HepG2 (cell line): ENCODE measurements at regions not wholly inside any gene's neighbourhood (a gene's known extent, or its start where the extent isn't known, plus 50 kb on each side); places are given as distances from the start of the nearest gene placed in this dataset.
A peak's percentile ranks its signal among the peaks of the same experiment; 100 is the strongest.

Experiments
- ATAC-seq: fragments of 200-7000 bp; cut with Tn5 transposase; 3 replicates; pipeline ENCODE4 v1.9.1; 2020; ENCODE audit warnings: mild to moderate bottlenecking, moderate library complexity
- BruUV-seq: library from RNA; stranded (reverse); fragments of 400-500 nt; replicated peaks from 2 replicates; lab custom pipeline; 2021; lab: Mats Ljungman, UMichigan
- CTCF ChIA-PET: fragments of 300-600 bp; formaldehyde crosslinking; extraction: SDS; loops from one replicate; lab custom pipeline; 2021; ENCODE audit warnings: low total read pairs, inconsistent platforms, low intra/inter-chr PET ratio; lab: Yijun Ruan, JAX
- POLR2A ChIA-PET: fragments of 350-600 bp; sonication (Branson Sonifier 250); formaldehyde crosslinking; loops from one replicate; lab custom pipeline; 2020; ENCODE audit warnings: antibody characterized with exemption, inconsistent platforms; lab: Yijun Ruan, JAX
- DNase-seq: peaks from one replicate; pipeline ENCODE4 v3.0.0-alpha.2; 2015; ENCODE audit warnings: low spot score
- FAIRE-seq: peaks from 3 replicates; lab custom pipeline; 2011; peaks lifted over from hg19 to GRCh38; lab: Jason Lieb, UNC
- H2AFZ ChIP-seq: one replicate; pipeline ENCODE4 v1.6.1; 2011; ENCODE audit warnings: low read length, inconsistent platforms
- H3K27ac ChIP-seq: fragments of 300-600 bp; 3 replicates; pipeline ENCODE4 v1.8.0; 2011; ENCODE audit warnings: mixed run types, mild to moderate bottlenecking, mixed read lengths, low read length, inconsistent platforms; ENCODE audit not compliant: insufficient read depth; ENCODE audit errors: extremely low read length
- H3K27me3 ChIP-seq, 2 experiments: fragments of 200-600 bp in 1 of 2; 2 replicates in 1 of 2; 3 replicates in 1 of 2; pipeline versions ENCODE4 v1.6.0 to v1.8.0; 2011; ENCODE audit warnings: low read length in 2 of 2, mild to moderate bottlenecking in 2 of 2, moderate library complexity in 2 of 2, inconsistent platforms in 1 of 2; ENCODE audit not compliant: insufficient read depth in 2 of 2, control insufficient read depth in 1 of 2
- H3K36me3 ChIP-seq, 2 experiments: fragments of 200-600 bp in 1 of 2; replicated peaks in 1 of 2; 2 replicates in 1 of 2; 3 replicates in 1 of 2; pipeline versions ENCODE4 v1.5.1 to v1.8.0; 2011; ENCODE audit warnings: low read length in 2 of 2, inconsistent platforms in 1 of 2; ENCODE audit not compliant: insufficient read depth in 2 of 2, control insufficient read depth in 1 of 2
- H3K4me1 ChIP-seq: 2 replicates; pipeline ENCODE4 v1.5.1; 2012; ENCODE audit warnings: low read length, inconsistent platforms; ENCODE audit not compliant: insufficient read depth
- H3K4me2 ChIP-seq: 2 replicates; pipeline ENCODE4 v1.6.0; 2011; ENCODE audit warnings: low read depth, low read length, inconsistent platforms
- H3K4me3 ChIP-seq, 3 experiments: fragments of 200-600 bp in 1 of 3; sonication (generic), shearing (Covaris generic) in 1 of 3; replicated peaks in 1 of 3; 2 replicates each; pipeline ENCODE4 v1.5.1; 2011 to 2016; ENCODE audit warnings: low read length in 3 of 3, inconsistent platforms in 2 of 3, low read depth in 2 of 3, mild to moderate bottlenecking in 2 of 3, control low read depth in 1 of 3, mixed read lengths in 1 of 3; ENCODE audit not compliant: insufficient read depth in 1 of 3
- H3K79me2 ChIP-seq: one replicate; pipeline ENCODE4 v1.6.1; 2011; ENCODE audit warnings: low read length, inconsistent platforms; ENCODE audit not compliant: insufficient read depth
- H3K9ac ChIP-seq: 2 replicates; pipeline ENCODE4 v1.6.0; 2011; ENCODE audit warnings: mild to moderate bottlenecking, low read depth, low read length, inconsistent platforms; ENCODE audit not compliant: insufficient read depth
- H3K9me3 ChIP-seq: 2 replicates; pipeline ENCODE4 v1.5.1; 2012; ENCODE audit warnings: mild to moderate bottlenecking, low read length
- H4K20me1 ChIP-seq: 2 replicates; pipeline ENCODE4 v1.6.0; 2011; ENCODE audit warnings: inconsistent platforms, mild to moderate bottlenecking, low read length, moderate library complexity; ENCODE audit not compliant: insufficient read depth
- CEBPB ChIP-seq: IDR thresholded peaks from 2 replicates; pipeline ENCODE4 v1.6.1; 2011; ENCODE audit warnings: low read depth, low read length, improper control_type of control experiment, borderline replicate concordance
- MED13 ChIP-seq: sonication (generic); formaldehyde crosslinking; IDR thresholded peaks from 2 replicates; pipeline ENCODE4 v1.5.0; 2020; ENCODE audit warnings: missing genetic modification reagents
- PHF8 ChIP-seq: sonication (generic); formaldehyde crosslinking; IDR thresholded peaks from 2 replicates; pipeline ENCODE4 v1.5.0; 2020; ENCODE audit warnings: missing genetic modification reagents
- POLR2AphosphoS2 ChIP-seq: IDR thresholded peaks from 2 replicates; pipeline ENCODE4 v1.6.1; 2011; ENCODE audit warnings: low read depth, low read length, improper control_type of control experiment
- PRPF4 ChIP-seq: fragments of 200-400 bp; formaldehyde crosslinking; IDR thresholded peaks from 2 replicates; pipeline ENCODE4 v1.6.1; 2016; ENCODE audit warnings: low read length, low read depth; ENCODE audit not compliant: poor library complexity, severe bottlenecking
- ZNF280D ChIP-seq: sonication (generic); formaldehyde crosslinking; IDR thresholded peaks from 2 replicates; pipeline ENCODE4 v1.5.1; 2020; ENCODE audit warnings: mild to moderate bottlenecking, missing genetic modification reagents
- ZNF33B ChIP-seq: sonication (generic); formaldehyde crosslinking; IDR thresholded peaks from 2 replicates; pipeline ENCODE4 v1.5.1; 2020; ENCODE audit warnings: mild to moderate bottlenecking, missing genetic modification reagents
- ZNF780A ChIP-seq: sonication (generic); formaldehyde crosslinking; IDR thresholded peaks from 2 replicates; pipeline ENCODE4 v1.8.0; 2022; ENCODE audit warnings: mild to moderate bottlenecking, missing genetic modification reagents, moderate library complexity
- WGBS: methylation state at CpG from one replicate; pipeline ENCODE4 v1.1.6; 2017; ENCODE audit warnings: low lambda C conversion rate; 5-methylcytosine and 5-hydroxymethylcytosine counted together
- in situ Hi-C: cut with HindIII; loops from 2 replicates; pipeline ENCODE4 v1.10.0; 2017; ENCODE audit warnings: low pct_unique_long_range_greater_than_20kb; ENCODE audit not compliant: extremely low pct_ligation_motif_present
- intact Hi-C: fragments of 100-400 bp; cut with micrococcal nuclease; formaldehyde crosslinking; loops from one replicate; pipeline ENCODE4 v1.10.0; 2022; ENCODE audit not compliant: unreplicated experiment

- FAIRE-seq (no peak), ATAC-seq (no peak), DNase-seq (no peak)
- Histone ChIP-seq H3K79me2 (no peaks in the 10 kb centered on the region), H3K9ac (no peak overlapping the region), H4K20me1 (no peaks in the 10 kb centered on the region), H3K9me3 (no peaks in the 10 kb centered on the region), H3K4me3 (no peak overlapping the region), H3K27me3 (peaks cover 0 to 2% of the 10 kb centered on the region in 2 experiments; a peak in 2 of 5 replicates), H3K27ac (no peak overlapping the region), H3K4me1 (no peaks in the 10 kb centered on the region), H2AFZ (no peak overlapping the region), H3K4me2 (no peak overlapping the region), H3K36me3 (no peaks in the 10 kb centered on the region)
- intact Hi-C loops (no loop called here), in situ Hi-C loops (no loop called here)
- BruUV-seq = no TSS peak
- CTCF ChIA-PET = no interaction called here
- POLR2A ChIA-PET = no interaction called here
- TF ChIP-seq PHF8 (CRISPR knock-in tag) (no peak), ZNF780A (CRISPR knock-in tag) (no peak), POLR2AphosphoS2 (no peak), CEBPB (0 out of 2 replicates have a peak, but pooled peaks have one; percentile 21)
- WGBS = 4% methylated on average over 5 of the region's 5 CpGs
Observed at GRCh38 chr10:130404476-130405055, 268.4 kb downstream of the GLRX3 start.

- H3K79me2 ChIP-seq = no peaks in the 10 kb centered on the region
- in situ Hi-C loops (no loop called here), intact Hi-C loops (no loop called here)
- CTCF ChIA-PET = no interaction called here
- H3K36me3 ChIP-seq = no peaks in the 10 kb centered on the region
- DNase-seq (no peak), ATAC-seq (no peak), FAIRE-seq (no peak)
- no peak overlapping the region for H3K4me2 ChIP-seq
- H3K4me1 ChIP-seq = no peaks in the 10 kb centered on the region
- WGBS = 15% methylated on average over 4 of the region's 4 CpGs
- H3K9ac ChIP-seq = no peak overlapping the region
- no peak for TF ChIP-seq ZNF280D (CRISPR knock-in tag)
- TF ChIP-seq ZNF33B = no peak
- no peak for TF ChIP-seq MED13 (CRISPR knock-in tag)
- no peak for TF ChIP-seq PRPF4
- no peaks in the 10 kb centered on the region for H4K20me1 ChIP-seq
- POLR2A ChIA-PET = no interaction called here
- BruUV-seq = no TSS peak
- no peak overlapping the region for H3K27ac ChIP-seq
- H2AFZ ChIP-seq = no peak overlapping the region
- peaks cover 0 to 2% of the 10 kb centered on the region in 2 experiments; a peak in 2 of 5 replicates for H3K27me3 ChIP-seq
- H3K4me3 ChIP-seq = no peak overlapping the region
- no peaks in the 10 kb centered on the region for H3K9me3 ChIP-seq
Observed at GRCh38 chr10:130407052-130407451, 270.9 kb downstream of the GLRX3 start.
